ENCODE measurements at regions not wholly inside any gene's neighbourhood (a gene's known extent, or its start where the extent isn't known, plus 50 kb on each side); places are given as distances from the start of the nearest gene placed in this dataset.

DNA sequence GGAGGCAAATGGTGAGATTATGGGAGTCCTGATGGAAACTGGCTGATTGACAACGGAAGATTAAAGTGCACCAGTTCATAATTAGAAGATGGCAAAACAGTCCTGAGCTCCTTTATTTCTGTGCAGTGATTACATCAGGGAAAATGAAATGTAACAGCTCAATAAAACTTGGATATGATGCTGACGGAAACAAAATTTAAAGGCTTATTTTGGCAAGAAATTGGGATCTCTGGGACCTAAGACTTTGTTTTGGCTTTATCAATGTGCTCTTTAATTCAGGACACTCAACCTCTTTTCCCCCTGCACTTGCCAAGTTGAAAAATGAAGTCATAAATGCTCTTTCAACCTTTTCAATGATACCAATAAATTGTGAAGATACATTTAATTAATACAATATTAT lies 226.8 kb downstream of the C6orf118 start:
- no peak for DNase-seq (ENCODE audit: low spot score)

DNA sequence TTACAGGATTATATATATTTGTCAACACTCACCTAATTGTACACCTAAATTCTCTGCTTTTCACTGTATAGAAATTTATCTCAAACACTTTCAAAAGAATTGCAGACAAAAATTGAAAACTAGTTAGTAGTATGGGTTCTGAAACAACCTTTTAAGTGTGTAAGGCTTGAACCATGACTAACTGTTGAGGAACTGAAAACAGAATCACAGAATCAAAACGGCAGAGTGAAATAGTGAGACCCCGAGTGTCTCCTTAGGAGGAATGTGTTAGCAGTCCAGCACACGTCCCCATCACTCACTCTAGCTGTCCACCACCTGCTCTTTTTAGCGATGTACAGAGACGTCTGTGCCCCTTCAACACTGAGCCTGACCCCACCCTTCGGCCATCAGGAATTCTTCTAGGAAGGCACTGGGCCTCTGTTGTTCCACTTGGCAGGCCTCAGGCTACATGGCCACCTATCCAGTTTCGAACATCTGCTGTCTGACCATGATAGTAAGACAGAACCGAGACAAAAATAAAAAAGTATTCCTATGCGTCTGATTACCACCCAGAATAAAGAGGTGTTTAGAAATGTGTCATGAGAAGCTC lies 227.4 kb downstream of the C6orf118 start:
- no peak for DNase-seq (ENCODE audit: low spot score)

DNA sequence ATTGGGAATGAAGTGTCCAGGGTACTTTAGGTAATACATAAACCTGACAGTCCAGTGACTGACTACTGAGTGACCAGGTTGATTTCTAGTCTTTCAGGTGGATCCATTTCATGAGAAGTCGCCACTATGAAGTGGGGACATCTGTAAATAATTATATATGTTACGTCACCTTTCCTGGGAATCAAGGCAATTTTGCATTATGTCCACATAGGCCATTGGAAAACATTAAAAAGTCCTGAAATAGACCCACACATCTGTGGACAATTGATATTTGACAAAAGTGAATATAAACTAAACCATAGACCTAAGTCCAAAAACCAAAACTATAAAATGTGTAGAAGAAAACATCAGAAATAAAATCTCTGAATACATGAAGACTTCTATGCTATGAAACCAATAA lies 231.5 kb downstream of the C6orf118 start:
- DNase-seq (ENCODE audit: low spot score): no peak

GRCh38 chr6:165071906-165072305 lies 237.5 kb downstream of the C6orf118 start:
- no peak for DNase-seq (ENCODE audit: low spot score)

GRCh38 chr6:165060720-165061119 lies 248.7 kb downstream of the C6orf118 start:
- no peak for DNase-seq (ENCODE audit: low spot score)

GRCh38 chr6:165059032-165059431 lies 250.4 kb downstream of the C6orf118 start:
- no peak for DNase-seq (ENCODE audit: low spot score)

DNA sequence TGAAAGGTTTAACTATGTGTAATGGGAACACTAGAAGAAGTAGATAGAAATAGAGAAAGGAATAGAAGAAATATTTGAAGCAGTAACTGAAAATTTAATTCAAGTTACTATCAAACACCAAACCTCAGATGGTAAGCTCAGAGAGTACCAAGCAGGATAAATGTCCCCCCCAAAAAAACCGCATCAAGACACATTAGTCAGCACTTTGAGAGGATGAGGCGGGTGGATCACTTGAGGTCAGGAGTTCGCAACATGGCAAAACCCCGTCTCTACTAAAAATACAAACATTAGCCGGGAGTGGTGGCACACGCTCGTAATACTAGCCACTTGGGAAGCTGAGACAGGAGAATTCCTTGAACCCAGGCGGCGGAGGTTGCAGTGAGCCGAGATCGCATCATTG lies 253.1 kb downstream of the C6orf118 start:
- DNase-seq (ENCODE audit: low spot score): no peak

DNA sequence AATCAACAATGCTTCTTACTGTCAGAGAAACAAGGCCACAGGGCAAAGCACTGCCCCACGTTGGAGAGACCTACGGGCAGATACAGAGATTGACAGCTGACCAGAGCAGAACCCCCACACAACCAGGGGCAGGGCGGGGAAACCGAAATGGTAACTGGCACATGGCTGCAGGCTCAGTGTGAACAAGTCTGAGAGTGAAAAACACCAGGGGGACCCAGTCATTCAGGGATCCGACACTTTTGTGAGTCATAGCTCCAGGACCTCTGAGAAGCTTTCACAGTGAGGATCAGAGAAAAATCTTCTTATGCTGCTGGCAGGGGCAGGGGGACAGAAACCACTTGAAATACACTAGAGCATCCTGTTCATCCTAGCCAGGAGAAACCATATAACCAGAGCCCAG lies 254.2 kb downstream of the C6orf118 start:
- peak; percentile 60 for DNase-seq (ENCODE audit: low spot score)

- DNase-seq (ENCODE audit: low spot score): no peak
Observed at GRCh38 chr6:165052561-165053480, 256.6 kb downstream of the C6orf118 start.

GRCh38 chr6:165049362-165049761 lies 260.0 kb downstream of the C6orf118 start:
- DNase-seq (ENCODE audit: low spot score): peak; percentile 16

- DNase-seq (ENCODE audit: low spot score): no peak
Observed at GRCh38 chr6:165047952-165048351, 261.5 kb downstream of the C6orf118 start.

- DNase-seq (ENCODE audit: low spot score): no peak
Observed at GRCh38 chr6:165045631-165046030, 263.8 kb downstream of the C6orf118 start.

GRCh38 chr6:165042912-165043311 lies 266.5 kb downstream of the C6orf118 start:
- no peak for DNase-seq (ENCODE audit: low spot score)

DNA sequence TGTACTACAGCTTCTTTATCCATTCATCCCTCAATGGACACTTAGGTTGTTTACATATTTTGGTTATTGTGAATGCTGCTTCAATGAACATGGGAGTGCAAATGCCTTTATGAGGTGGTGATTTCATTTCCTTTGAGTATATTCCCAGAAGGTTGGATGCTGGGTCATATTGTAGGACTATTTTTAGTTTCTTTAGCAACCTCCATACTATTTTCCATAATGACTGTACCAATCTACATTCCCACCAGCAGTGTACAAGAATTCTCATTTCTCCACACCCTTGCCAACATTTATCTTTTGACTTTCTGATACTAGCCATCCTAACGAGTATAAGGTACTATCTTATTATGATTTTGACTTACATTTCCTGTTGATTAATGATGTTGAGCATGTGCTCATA lies 269.0 kb downstream of the C6orf118 start:
- DNase-seq (ENCODE audit: low spot score): no peak

- no peak for DNase-seq (ENCODE audit: low spot score)
Observed at GRCh38 chr6:165034271-165034741, 275.1 kb downstream of the C6orf118 start.

DNA sequence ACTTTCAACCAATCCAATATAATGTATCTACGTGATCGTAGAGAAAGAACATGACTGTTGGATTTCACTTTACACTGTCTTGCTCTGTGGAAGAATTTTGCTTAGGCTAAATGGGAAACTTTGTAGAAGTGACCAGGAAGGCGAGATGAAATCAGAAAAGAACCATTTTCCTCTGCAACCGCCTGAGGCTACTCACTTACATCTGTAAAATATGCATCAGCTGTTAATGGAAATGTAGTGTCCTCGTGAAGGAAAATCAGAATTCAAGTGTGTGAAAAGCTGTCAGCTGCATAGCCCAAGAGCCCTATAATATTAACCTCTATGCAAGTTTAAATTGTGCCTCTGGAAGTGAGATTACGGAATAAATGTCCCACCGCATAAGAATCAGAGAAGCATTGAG lies 277.9 kb downstream of the C6orf118 start:
- no peak for DNase-seq (ENCODE audit: low spot score)

DNA sequence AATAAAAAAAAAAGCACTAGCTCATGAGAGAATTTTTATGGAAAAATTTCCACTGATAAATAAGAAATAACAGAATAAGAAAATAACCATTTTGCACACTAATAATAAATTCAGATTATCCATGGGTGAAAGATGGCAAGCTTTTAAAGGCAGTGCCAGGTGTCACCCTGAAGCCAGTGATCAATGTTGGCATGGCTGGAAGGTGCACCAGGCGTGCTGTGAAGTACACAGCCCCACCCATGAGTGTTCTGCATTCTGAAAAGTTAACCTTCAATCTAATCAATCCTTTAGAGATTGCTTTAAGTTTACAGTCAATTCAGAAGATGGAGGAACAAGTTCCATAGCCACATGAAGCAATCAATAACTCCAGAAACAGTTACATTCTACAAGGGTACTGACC lies 284.4 kb downstream of the C6orf118 start:
- DNase-seq (ENCODE audit: low spot score): no peak

DNA sequence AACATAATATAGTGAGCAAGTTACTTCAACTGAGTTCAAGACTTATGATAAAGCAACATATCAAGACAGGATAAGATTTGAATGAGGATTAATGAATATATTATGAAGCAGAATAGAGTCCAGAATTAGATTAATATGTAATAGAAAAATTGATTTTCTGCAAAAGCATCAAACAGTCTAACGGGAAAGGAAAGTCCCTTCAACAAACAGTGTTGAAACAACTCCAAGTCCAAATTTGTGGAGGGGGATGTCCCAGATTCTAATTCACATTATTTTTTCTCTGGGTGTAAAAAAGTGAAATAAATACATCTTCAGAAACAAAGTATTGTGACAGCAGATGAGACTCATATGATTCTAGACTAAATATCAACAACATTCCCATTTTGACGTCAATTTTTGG lies 289.7 kb downstream of the C6orf118 start:
- no peak for DNase-seq (ENCODE audit: low spot score)

GRCh38 chr6:165015676-165016075 lies 293.7 kb downstream of the C6orf118 start:
- no peak for DNase-seq (ENCODE audit: low spot score)

GRCh38 chr6:165013701-165014100 lies 295.7 kb downstream of the C6orf118 start:
- DNase-seq (ENCODE audit: low spot score): no peak

- DNase-seq (ENCODE audit: low spot score): no peak
Observed at GRCh38 chr6:165012183-165012582, 297.2 kb downstream of the C6orf118 start.

DNA sequence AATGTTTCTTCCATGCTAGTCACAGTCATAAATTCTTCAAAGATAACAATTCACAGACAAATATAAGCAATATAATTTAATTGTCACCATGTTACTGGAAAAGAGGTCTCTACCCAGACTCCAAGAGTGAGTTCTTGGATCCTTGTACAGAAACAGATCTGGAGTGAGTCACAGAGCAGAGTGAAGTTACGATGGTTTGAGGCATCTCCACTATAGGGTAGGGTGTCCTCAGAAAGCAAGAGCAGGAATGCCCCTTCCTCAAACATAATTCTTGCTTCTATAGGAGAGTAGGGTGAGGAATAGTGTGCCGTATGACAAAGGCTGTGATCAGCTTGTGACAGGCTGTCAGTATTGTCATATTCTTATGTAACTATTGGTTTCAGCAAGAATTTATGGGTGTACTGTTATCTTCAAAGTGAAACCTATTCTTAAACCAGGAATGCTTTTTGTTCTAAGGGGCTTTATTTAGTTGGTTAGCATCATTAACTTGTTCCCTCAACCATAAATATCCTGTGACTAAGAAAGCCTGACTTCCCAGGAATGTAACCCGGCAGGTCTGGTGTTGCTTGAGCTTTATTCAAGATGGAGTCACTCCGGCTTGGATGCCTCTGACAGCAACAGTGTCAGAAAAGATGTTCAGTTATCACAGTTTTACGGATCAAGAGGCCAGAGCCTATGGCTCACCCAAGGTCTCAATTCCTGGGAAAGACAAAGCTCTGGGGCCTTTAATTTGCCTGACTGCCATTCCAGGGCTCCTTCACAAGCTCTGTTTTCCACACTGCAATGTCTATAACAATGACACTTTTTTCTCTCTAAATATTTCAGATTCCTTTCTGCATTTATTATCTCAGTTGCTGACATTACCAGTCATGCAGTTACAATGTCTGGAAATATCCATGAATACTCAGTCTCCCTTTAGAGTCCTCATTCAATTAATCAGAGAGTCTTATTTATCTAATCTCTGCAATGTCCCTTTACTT lies 298.6 kb downstream of the C6orf118 start:
- no peak for DNase-seq (ENCODE audit: low spot score)
